ENCODE measurements at regions not wholly inside any gene's neighbourhood (a gene's known extent, or its start where the extent isn't known, plus 50 kb on each side); places are given as distances from the start of the nearest gene placed in this dataset.
"Not testable (repeated sequence)": the region's sequence is repeated elsewhere in the genome, so short reads cannot be mapped to it uniquely, and the experiment has no call there.

GRCh38 chr21:10348150-10348549 lies 173.2 kb upstream of the TPTE start:
- DNase-seq; H3K36me3 ChIP-seq (ENCODE audit: control insufficient read depth in 4 of 4, insufficient read depth in 4 of 4, low read length in 3 of 4); H3K27ac ChIP-seq (ENCODE audit: insufficient read depth in 1 of 2, low read depth in 1 of 2, low read length in 2 of 2, poor library complexity in 1 of 2, severe bottlenecking in 2 of 2); H3K4me1 ChIP-seq (ENCODE audit: control extremely low read depth in 1 of 4, control insufficient read depth in 4 of 4, insufficient read depth in 4 of 4, low read length in 3 of 4); CTCF ChIA-PET; H3K4me3 ChIP-seq (ENCODE audit: control insufficient read depth in 1 of 7, extremely low read depth in 1 of 7, insufficient read depth in 4 of 7, low read depth in 2 of 7, low read length in 6 of 7); POLR2A ChIA-PET; H3K27me3 ChIP-seq (replicated peaks in 2 of 5; ENCODE audit: control insufficient read depth in 4 of 5, insufficient read depth in 5 of 5, low read length in 4 of 5): not testable (repeated sequence)
- H3K9me3 ChIP-seq (ENCODE audit: control extremely low read depth in 1 of 5, control insufficient read depth in 4 of 5, insufficient read depth in 2 of 5, low read depth in 1 of 5, low read length in 4 of 5) = peaks cover 3 to 28% (median 25%) of the 10 kb centered on the region in 5 experiments
- WGBS (ENCODE audit: insufficient coverage) = 46% methylated on average over 3 of the region's 3 CpGs

- H3K36me3 ChIP-seq (ENCODE audit: control insufficient read depth in 4 of 4, insufficient read depth in 4 of 4, low read length in 3 of 4); DNase-seq; H3K27ac ChIP-seq (ENCODE audit: insufficient read depth in 1 of 2, low read depth in 1 of 2, low read length in 2 of 2, poor library complexity in 1 of 2, severe bottlenecking in 2 of 2); H3K4me3 ChIP-seq (ENCODE audit: control insufficient read depth in 1 of 7, extremely low read depth in 1 of 7, insufficient read depth in 4 of 7, low read depth in 2 of 7, low read length in 6 of 7); H3K27me3 ChIP-seq (replicated peaks in 2 of 5; ENCODE audit: control insufficient read depth in 4 of 5, insufficient read depth in 5 of 5, low read length in 4 of 5); POLR2A ChIA-PET; CTCF ChIA-PET; H3K4me1 ChIP-seq (ENCODE audit: control extremely low read depth in 1 of 4, control insufficient read depth in 4 of 4, insufficient read depth in 4 of 4, low read length in 3 of 4): not testable (repeated sequence)
- H3K9me3 ChIP-seq (ENCODE audit: control extremely low read depth in 1 of 5, control insufficient read depth in 4 of 5, insufficient read depth in 2 of 5, low read depth in 1 of 5, low read length in 4 of 5) = peaks cover 1 to 20% (median 6%) of the 10 kb centered on the region in 5 experiments
- 35% methylated on average over 4 of the region's 5 CpGs for WGBS (ENCODE audit: insufficient coverage)
Measured at GRCh38 chr21:10354851-10355578, 166.4 kb upstream of the TPTE start.

GRCh38 chr21:10359120-10359519 lies 162.3 kb upstream of the TPTE start:
- H3K4me1 ChIP-seq (ENCODE audit: control extremely low read depth in 1 of 4, control insufficient read depth in 4 of 4, insufficient read depth in 4 of 4, low read length in 3 of 4); H3K27ac ChIP-seq (ENCODE audit: insufficient read depth in 1 of 2, low read depth in 1 of 2, low read length in 2 of 2, poor library complexity in 1 of 2, severe bottlenecking in 2 of 2); POLR2A ChIA-PET; DNase-seq; H3K4me3 ChIP-seq (ENCODE audit: control insufficient read depth in 1 of 7, extremely low read depth in 1 of 7, insufficient read depth in 4 of 7, low read depth in 2 of 7, low read length in 6 of 7); H3K27me3 ChIP-seq (replicated peaks in 2 of 5; ENCODE audit: control insufficient read depth in 4 of 5, insufficient read depth in 5 of 5, low read length in 4 of 5); H3K36me3 ChIP-seq (ENCODE audit: control insufficient read depth in 4 of 4, insufficient read depth in 4 of 4, low read length in 3 of 4); CTCF ChIA-PET: not testable (repeated sequence)
- 63% methylated on average over 1 of the region's 2 CpGs for WGBS (ENCODE audit: insufficient coverage)
- H3K9me3 ChIP-seq (ENCODE audit: control extremely low read depth in 1 of 5, control insufficient read depth in 4 of 5, insufficient read depth in 2 of 5, low read depth in 1 of 5, low read length in 4 of 5) = peaks cover 0 to 16% (median 6%) of the 10 kb centered on the region in 5 experiments

- WGBS (ENCODE audit: insufficient coverage) = 59% methylated on average over 2 of the region's 4 CpGs
Measured at GRCh38 chr21:10359911-10360310, 161.5 kb upstream of the TPTE start.

GRCh38 chr21:10361214-10361736 lies 160.1 kb upstream of the TPTE start:
- H3K9me3 ChIP-seq (ENCODE audit: control extremely low read depth in 1 of 5, control insufficient read depth in 4 of 5, insufficient read depth in 2 of 5, low read depth in 1 of 5, low read length in 4 of 5) = peaks cover 0 to 11% (median 0%) of the 10 kb centered on the region in 5 experiments
- WGBS (ENCODE audit: insufficient coverage) = no CpG with 5 or more reads among the region's 3 CpGs
- H3K4me3 ChIP-seq (ENCODE audit: control insufficient read depth in 1 of 7, extremely low read depth in 1 of 7, insufficient read depth in 4 of 7, low read depth in 2 of 7, low read length in 6 of 7); H3K27ac ChIP-seq (ENCODE audit: insufficient read depth in 1 of 2, low read depth in 1 of 2, low read length in 2 of 2, poor library complexity in 1 of 2, severe bottlenecking in 2 of 2); CTCF ChIA-PET; H3K4me1 ChIP-seq (ENCODE audit: control extremely low read depth in 1 of 4, control insufficient read depth in 4 of 4, insufficient read depth in 4 of 4, low read length in 3 of 4); H3K36me3 ChIP-seq (ENCODE audit: control insufficient read depth in 4 of 4, insufficient read depth in 4 of 4, low read length in 3 of 4); DNase-seq; POLR2A ChIA-PET; H3K27me3 ChIP-seq (replicated peaks in 2 of 5; ENCODE audit: control insufficient read depth in 4 of 5, insufficient read depth in 5 of 5, low read length in 4 of 5): not testable (repeated sequence)

More at GRCh38 chr21:10359911-10360310, 161.5 kb upstream of the TPTE start:
- DNase-seq; H3K36me3 ChIP-seq (ENCODE audit: control insufficient read depth in 4 of 4, insufficient read depth in 4 of 4, low read length in 3 of 4); H3K27ac ChIP-seq (ENCODE audit: insufficient read depth in 1 of 2, low read depth in 1 of 2, low read length in 2 of 2, poor library complexity in 1 of 2, severe bottlenecking in 2 of 2); CTCF ChIA-PET; H3K4me1 ChIP-seq (ENCODE audit: control extremely low read depth in 1 of 4, control insufficient read depth in 4 of 4, insufficient read depth in 4 of 4, low read length in 3 of 4); H3K27me3 ChIP-seq (replicated peaks in 2 of 5; ENCODE audit: control insufficient read depth in 4 of 5, insufficient read depth in 5 of 5, low read length in 4 of 5); H3K4me3 ChIP-seq (ENCODE audit: control insufficient read depth in 1 of 7, extremely low read depth in 1 of 7, insufficient read depth in 4 of 7, low read depth in 2 of 7, low read length in 6 of 7); POLR2A ChIA-PET: not testable (repeated sequence)
- H3K9me3 ChIP-seq (ENCODE audit: control extremely low read depth in 1 of 5, control insufficient read depth in 4 of 5, insufficient read depth in 2 of 5, low read depth in 1 of 5, low read length in 4 of 5) = peaks cover 0 to 13% (median 5%) of the 10 kb centered on the region in 5 experiments

GRCh38 chr21:10362816-10363215 lies 158.6 kb upstream of the TPTE start:
- H3K9me3 ChIP-seq (ENCODE audit: control extremely low read depth in 1 of 5, control insufficient read depth in 4 of 5, insufficient read depth in 2 of 5, low read depth in 1 of 5, low read length in 4 of 5) = peaks cover 0 to 11% (median 0%) of the 10 kb centered on the region in 5 experiments
- H3K27me3 ChIP-seq (replicated peaks in 2 of 5; ENCODE audit: control insufficient read depth in 4 of 5, insufficient read depth in 5 of 5, low read length in 4 of 5); H3K27ac ChIP-seq (ENCODE audit: insufficient read depth in 1 of 2, low read depth in 1 of 2, low read length in 2 of 2, poor library complexity in 1 of 2, severe bottlenecking in 2 of 2); H3K4me3 ChIP-seq (ENCODE audit: control insufficient read depth in 1 of 7, extremely low read depth in 1 of 7, insufficient read depth in 4 of 7, low read depth in 2 of 7, low read length in 6 of 7); CTCF ChIA-PET; H3K4me1 ChIP-seq (ENCODE audit: control extremely low read depth in 1 of 4, control insufficient read depth in 4 of 4, insufficient read depth in 4 of 4, low read length in 3 of 4); H3K36me3 ChIP-seq (ENCODE audit: control insufficient read depth in 4 of 4, insufficient read depth in 4 of 4, low read length in 3 of 4); POLR2A ChIA-PET; DNase-seq: not testable (repeated sequence)
- 71% methylated on average over 6 of the region's 9 CpGs for WGBS (ENCODE audit: insufficient coverage)

- CTCF ChIA-PET; POLR2A ChIA-PET; H3K27ac ChIP-seq (ENCODE audit: insufficient read depth in 1 of 2, low read depth in 1 of 2, low read length in 2 of 2, poor library complexity in 1 of 2, severe bottlenecking in 2 of 2); H3K4me3 ChIP-seq (ENCODE audit: control insufficient read depth in 1 of 7, extremely low read depth in 1 of 7, insufficient read depth in 4 of 7, low read depth in 2 of 7, low read length in 6 of 7); H3K36me3 ChIP-seq (ENCODE audit: control insufficient read depth in 4 of 4, insufficient read depth in 4 of 4, low read length in 3 of 4); H3K27me3 ChIP-seq (replicated peaks in 2 of 5; ENCODE audit: control insufficient read depth in 4 of 5, insufficient read depth in 5 of 5, low read length in 4 of 5); H3K4me1 ChIP-seq (ENCODE audit: control extremely low read depth in 1 of 4, control insufficient read depth in 4 of 4, insufficient read depth in 4 of 4, low read length in 3 of 4); DNase-seq: not testable (repeated sequence)
- peaks cover 0 to 11% (median 0%) of the 10 kb centered on the region in 5 experiments for H3K9me3 ChIP-seq (ENCODE audit: control extremely low read depth in 1 of 5, control insufficient read depth in 4 of 5, insufficient read depth in 2 of 5, low read depth in 1 of 5, low read length in 4 of 5)
Measured at GRCh38 chr21:10363321-10363720, 158.1 kb upstream of the TPTE start.

Measured in common myeloid progenitor, CD34-positive (primary cell).